HPDE6-E6E7 (cell line): ENCODE measurements at regions not wholly inside any gene's neighbourhood (a gene's known extent, or its start where the extent isn't known, plus 50 kb on each side); places are given as distances from the start of the nearest gene placed in this dataset.
"Not testable (repeated sequence)": the region's sequence is repeated elsewhere in the genome, so short reads cannot be mapped to it uniquely, and the experiment has no call there.

Experiments used
- DNase-seq: peaks from one replicate; pipeline ENCODE4 v3.0.0; 2011; ENCODE audit warnings: missing footprints; ENCODE audit errors: extremely low spot score

DNA sequence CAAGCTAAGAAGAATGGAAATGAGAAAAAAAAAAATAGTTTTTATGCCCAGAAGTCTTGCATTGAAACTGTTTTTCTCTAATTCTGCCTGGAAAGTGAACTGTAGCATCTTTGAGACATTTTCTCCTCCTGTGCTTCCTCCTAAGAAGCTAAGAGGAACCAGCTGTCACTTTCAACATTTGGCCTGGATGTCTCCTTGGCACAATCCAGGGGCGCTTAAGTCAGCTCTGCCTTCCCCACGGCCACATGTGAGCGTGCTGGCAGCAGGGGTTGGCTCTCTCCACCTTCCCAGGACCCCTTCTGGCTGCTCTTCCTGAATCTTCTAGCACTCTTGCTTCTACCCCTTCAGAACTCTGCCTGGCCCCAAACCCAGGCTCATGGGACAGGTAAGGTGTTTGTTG is 289.6 kb upstream of the ADARB2 start:
- DNase-seq = no peak

DNA sequence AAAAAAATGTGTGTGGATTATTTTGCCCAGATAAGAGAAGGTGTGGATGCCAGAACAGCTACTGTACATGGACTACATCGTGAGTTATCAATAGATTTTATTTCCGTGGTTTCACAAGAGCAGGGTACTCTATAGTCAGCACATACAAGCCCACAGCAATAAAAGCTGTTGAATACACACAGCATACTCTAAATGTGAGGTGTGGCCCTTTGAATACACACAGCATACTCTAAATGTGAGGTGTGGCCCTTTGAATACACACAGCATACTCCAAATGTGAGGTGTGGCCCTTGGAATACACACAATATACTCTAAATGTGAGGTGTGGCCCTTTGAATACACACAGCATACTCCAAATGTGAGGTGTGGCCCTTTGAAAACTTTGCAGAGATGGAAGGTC is 287.4 kb upstream of the ADARB2 start:
- not testable (repeated sequence) for DNase-seq

DNA sequence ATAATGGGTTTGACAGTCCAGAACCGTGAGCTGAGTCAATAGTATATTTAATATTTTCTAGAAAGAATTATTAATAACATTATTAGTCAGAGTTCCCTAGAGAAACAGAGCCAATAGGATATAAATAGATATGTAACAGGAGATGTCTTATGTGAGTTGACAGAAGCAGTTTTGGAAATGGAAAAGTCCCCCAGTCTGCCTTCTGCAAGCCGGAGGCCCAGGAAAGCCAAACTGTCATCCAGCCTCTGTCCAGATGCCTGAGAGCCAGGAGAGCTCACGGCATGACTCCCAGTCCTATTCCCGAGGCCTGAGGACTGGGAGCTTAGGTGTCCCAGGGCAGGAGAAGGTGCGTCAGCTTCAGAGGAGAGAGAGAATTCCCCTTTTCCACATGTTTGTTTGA is 286.4 kb upstream of the ADARB2 start:
- no peak for DNase-seq

DNA sequence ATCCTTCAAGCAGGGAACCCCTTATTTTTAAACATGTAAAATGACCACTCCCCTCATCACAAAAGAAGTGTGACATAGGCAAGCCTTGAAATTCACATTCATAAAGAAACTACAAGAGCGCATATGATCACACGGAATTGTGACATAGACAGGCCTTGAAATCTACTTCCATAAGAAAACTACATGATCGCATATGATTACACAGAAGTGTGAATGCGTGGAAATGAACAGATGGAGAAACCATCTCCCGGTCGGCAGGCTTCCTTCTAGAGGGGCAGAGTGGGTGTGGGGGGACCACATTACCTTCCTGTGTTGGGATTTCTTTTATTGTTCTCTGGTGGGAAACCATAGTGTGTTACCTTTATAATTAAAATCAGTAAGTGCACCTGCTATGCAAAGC is 285.1 kb upstream of the ADARB2 start:
- DNase-seq = no peak

DNA sequence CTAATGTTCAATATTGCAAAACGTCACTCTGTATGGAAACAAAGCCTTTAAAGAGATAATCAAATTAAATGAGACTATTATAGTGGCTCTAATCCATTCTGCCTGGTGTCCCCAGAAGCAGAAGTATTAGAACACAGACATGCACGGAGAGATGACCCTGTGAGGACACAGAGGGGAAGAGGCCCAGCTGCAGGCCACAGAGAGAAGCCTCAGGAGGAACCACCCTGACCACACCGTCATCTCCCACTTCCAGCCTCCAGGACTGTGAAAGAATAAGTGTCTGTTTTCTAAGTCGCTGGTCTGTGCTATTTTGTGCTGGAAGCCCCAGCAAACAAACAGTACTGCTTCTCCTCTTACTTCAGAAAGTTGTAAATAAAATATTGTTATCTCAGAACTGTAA is 283.5 kb upstream of the ADARB2 start:
- no peak for DNase-seq

DNA sequence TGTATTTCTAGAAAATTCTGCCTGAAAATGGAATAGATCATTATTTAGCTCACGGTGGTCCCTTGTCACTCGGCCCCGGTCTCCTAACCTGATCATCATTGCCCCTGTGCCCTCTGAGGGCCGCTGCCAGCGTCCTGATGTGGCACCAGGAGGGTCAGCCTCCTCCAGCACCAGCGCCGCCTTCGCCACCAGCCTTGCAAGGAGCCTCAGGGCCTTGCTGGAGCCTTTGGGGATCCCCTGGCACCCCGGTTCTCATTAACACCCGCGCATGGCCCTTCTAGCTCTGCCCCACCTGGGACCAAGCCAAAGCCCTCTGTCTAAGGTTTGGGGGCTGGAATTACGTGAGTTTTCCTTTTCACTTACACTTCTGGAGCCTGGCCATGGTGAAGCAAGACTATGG is 282.5 kb upstream of the ADARB2 start:
- DNase-seq = no peak

DNA sequence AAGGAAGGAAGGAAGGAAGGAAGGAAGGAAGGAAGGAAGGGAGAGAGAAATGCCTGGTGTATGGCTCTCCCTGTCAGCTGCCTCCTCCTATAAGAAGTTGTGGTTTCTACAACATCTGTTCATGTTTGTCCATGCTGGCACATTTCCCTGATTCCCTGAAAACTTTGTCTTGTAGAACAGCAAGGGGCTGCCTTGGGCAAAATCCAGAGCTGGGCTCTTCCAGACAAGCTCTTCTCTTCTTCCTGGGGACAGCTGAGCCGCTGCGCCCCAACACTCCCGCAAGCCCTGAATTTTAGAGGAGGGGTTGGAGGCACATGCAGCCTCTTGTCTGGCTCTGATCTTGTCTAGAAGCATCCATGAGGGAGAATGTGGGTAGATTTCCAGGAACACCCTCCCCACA is 282.0 kb upstream of the ADARB2 start:
- DNase-seq = no peak

DNA sequence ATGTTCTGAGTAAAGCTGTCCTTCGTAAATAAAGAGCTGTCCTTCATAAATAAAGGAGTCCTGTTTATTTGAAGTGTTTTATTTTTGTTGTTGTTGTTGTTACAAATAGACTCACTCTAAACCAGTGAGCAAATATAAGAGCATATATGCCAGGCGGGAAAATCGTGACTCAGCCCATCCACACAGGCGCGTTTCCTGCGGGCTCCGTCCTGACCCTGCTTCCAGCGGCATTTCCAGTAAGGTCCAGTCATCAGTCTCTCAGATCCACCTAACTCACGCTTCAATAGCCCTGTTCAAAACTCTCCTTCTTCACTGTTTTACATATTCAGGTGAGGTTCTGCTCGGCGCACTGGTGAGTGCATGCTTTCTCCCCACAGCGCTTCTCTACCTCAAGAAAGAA is 277.2 kb upstream of the ADARB2 start:
- DNase-seq = no peak

DNA sequence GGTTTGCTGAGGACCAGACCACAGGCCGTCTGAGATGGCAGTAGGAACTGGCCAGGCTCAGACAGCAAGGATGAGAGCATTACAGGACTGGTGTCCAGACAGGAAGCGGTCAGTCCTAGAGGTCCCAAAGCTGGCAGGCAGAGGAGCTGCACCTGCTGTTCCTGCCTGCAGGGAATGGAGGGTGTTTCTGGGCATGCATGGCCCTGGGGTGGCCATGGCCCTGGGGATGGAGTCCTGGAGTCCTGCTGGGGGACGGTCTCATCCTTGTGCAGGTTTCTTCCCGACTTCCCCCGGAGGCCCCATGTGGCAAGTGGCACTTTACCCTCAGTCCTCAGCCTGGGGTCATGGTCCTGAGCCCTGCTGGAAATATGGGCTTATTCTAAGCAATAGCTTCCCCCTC is 274.9 kb upstream of the ADARB2 start:
- no peak for DNase-seq

DNA sequence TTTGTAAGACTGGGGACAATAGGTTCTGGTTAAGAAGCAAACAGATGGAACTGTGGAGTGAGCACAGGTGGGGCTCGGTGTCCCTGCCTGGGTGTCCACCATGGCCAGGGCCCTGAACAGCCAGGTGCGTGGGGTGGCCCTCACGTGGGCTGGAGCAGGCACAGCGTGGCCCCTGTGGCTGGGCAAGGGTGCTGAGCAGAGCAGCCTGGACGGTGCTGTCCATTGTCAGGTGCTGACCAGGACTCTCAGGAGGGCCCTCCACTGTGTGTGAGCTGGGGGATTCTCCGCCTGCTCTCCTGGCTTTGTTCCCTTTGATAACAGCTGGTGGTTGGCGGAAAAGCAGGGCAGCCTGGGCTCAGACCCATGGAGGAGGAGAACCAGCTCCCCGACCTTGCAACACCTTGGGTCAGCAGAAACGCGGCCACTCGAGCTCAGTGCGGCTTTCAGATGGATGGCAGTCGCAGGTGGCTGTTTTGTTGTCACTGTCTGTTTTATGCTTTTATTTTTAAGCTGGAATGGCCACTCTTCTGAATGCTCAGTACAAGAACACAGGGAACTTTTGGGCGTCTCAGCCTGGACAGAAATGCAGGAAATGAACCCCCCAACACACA is 273.9 kb upstream of the ADARB2 start:
- DNase-seq = no peak

DNA sequence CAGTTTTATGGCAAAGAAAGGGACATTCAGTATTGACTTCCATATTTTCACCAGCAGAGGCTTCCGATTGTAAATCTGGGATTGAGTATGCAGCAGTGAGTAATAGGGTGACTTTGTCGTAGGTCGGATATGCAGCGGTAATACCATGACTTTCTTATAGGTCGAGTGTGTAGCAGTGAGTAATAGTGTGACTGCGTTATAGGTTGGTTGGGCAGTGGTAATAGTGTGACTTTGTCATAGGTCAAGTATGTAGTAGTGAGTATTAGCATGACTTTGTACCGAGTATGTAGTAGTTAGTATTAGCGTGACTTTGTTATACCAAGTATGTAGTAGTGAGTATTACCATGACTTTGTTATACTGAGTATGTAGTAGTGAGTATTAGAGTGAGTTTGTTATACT is 268.2 kb upstream of the ADARB2 start:
- no peak for DNase-seq

DNA sequence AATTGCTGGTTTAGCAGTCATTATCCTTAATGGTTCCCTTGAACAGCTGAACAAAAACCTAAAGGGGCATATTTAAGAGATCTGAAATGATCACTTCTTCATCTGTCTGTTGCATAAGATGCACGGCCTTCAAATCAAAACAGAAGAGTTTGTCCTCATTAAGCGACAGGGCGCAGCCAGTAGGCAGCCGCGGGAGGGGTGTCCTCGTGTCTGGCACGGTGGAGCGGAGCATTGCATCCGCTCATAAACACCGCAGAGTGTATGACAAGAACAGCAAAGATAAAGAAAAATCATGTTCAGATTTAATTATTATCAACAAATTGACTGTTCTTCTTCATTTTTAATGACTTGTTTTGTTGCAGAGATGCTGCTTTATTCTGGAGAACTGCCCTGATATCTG is 255.6 kb upstream of the ADARB2 start:
- no peak for DNase-seq

DNA sequence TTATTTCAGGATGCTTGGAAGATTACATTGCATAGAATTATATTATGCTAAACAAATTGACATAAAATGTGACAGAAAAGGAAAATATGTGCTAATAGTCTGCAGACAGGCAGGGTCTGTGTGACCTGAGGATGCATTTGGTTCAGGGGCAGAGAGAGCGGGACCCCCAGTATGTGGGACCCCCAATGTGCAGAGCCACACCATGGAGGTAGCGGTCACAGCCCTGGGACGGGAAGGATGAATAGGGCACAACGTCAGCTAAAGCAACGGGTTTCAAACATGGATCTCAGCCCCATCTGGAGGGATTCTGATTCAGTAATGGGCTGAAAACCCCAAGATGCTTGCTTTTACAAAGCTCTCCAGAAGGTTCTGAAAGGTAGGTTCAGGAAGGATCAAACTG is 251.8 kb upstream of the ADARB2 start:
- DNase-seq = no peak

DNA sequence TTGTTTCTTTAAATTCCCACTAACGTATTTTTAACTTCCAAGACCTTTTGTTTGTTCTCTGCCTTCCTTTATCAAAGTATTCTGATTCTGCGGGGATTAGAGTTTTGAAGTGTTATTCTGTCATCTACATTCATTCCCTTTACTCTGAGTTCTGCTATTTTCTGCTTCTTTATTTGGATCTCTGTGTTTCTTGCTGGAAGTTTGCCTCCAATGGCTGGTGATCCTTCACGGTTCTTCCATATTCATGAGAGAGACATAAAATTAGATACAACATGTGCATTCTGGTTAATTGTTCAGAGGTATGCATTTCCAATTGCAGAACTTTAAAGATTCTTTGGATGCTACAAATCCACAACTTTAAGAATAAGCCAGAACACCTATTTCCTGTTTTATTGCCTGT is 244.7 kb upstream of the ADARB2 start:
- no peak for DNase-seq

DNA sequence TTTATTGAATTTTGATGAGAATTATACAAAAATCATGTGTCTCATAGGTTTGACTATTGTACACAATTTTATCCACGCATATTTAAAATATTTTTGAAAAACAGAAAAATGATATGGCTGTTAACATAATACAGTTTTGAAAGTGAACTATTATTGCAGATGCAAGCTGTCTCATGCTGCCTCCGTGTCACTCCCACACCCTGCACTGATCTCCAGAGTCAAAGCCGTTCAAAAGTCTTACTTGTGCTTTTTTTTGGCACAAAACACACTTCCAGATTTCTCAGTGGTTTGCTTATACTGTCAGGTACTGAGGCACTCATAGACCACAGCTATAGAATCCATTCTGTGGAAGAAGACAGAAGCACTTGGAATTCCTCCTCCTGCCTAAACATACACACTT is 243.1 kb upstream of the ADARB2 start:
- no peak for DNase-seq

DNA sequence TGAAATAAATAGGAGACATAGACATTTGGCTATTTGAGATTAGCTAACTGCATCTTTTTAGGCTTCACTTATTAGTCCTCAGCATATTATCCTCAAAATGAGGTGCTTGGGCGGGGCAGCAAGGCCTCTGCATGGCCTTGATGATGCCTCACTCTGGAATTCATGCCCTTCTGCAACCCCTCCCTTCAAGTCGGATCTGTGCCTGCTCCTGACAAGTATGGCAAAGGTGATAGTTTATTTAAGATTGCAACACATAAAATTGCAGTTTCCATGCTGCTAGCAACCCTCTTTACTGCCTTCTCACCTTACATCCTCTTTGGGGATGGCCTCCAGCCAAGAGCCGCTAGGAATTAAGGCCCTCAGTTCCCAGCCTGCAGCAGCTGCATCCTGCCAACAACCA is 241.3 kb upstream of the ADARB2 start:
- DNase-seq = no peak

DNA sequence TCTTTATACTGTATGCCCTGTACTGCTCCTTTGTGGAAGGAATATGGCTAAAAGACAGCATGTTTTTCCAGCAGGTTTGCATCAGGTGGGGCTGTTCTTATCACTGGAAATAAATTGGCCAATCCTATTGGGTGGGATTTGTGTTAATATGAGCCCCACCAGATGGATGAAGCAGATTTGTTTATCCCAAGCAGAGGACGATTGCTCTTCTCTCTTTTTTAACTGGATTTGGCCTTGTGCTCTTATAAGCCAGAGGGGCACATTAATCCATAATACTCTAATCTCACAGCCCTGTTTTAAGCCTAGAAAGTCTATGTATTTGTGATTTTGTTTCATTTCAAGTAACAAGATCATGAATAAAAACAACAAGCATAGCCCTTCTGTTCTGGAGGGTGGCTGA is 240.1 kb upstream of the ADARB2 start:
- no peak for DNase-seq

DNA sequence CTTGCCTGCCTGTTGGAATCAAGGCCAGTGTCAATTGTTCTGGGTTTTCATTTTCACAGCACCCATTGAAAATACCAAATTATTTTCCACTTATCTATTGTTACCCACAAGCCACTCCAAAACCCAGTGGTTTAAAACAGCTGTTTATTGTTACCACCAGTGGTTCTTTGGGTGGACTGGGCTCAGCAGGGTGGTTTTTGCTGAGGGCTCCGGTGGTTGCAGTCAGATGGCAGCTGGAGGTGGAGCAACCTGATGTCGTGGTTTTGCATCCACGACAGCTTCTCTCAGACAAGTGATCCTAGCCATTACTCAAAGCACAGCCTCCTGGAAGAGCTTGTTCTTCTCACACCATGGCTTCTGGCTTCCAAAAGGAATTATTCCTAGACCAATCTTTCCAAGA is 235.1 kb upstream of the ADARB2 start:
- no peak for DNase-seq

DNA sequence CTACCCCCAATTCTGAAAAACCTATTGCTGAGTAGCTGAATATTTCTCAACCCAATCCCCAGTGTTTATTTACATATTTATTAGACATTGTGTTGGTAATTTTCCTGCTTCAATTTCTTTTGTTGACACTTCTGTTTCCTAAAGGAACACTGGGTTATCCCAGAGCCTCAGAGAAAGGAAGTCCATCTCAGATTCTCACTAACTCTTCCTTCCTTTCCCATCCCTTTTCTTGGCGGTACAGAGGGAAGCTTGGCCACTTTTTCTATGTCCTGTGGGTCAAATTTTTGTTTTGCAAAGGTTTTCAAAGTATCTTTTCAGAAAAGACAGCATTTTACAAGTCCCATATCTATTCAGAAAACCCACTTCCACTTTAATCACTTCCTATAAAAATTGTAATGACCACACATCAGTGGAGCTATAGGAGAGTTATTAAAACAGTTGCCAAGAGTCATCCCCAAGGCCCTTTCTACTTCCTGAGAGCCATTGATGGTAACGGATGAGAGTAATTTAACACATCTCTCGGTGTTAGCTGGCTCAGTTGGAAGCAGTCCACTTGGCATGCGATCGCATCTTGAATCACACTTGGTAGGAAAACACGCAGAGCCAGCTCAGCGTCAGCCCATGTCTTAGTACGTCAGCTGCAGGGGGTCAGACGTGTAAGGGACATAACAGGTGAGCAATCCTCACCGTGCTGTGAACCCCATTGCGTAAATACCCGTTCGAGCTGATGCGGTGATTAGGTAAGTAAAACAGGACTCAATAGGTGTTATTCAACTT is 231.1 kb upstream of the ADARB2 start:
- no peak for DNase-seq

DNA sequence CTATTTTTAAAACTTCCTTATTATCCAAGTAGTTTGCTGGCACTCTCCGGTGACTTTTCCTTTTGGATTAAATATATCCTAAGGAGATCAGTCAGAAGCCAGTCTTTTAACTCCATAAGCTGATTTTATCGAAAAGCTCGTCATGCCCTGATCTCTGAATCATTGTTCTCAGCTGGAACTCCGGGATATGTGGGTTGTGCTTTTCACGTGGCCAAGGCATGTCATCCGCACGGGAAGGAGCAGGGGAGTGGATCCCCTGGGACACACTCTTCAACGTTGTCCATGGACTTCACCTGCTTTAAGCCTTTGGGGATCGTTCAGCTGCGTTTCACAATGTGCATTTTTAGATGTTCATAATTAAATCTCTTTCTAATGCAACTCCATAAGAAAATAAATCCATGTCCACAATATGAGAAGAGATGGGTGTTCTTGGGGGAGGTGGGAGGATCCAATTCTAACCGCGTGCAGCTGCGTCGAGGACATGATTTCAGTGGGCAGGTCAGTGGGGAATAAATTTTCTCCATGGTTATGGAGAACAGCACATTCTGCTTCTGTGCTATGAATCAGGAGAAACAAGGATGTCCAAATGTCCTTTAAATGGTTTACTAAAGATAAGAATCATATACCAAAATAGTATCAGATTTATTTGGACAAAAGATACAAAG is 229.5 kb upstream of the ADARB2 start:
- no peak for DNase-seq

DNA sequence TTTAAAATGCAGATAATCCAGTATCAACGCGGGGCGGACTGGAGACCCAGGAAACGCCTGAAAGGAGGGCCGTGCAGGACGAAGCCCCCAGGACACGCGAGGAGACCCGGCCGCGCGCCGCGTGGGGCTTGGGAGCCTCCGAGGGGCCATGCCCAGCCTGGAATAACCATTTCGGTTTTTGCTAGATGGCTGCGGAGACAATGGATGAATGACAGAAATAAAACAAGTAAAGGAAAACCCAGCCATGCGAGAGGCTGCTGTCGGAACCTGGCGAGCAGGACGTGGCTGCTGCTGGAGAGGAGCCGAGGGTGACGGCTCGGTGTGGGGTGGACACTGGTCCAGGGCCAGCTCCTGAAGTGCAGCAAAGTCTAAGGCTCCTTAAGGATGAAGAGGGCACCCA is 227.2 kb upstream of the ADARB2 start:
- no peak for DNase-seq

DNA sequence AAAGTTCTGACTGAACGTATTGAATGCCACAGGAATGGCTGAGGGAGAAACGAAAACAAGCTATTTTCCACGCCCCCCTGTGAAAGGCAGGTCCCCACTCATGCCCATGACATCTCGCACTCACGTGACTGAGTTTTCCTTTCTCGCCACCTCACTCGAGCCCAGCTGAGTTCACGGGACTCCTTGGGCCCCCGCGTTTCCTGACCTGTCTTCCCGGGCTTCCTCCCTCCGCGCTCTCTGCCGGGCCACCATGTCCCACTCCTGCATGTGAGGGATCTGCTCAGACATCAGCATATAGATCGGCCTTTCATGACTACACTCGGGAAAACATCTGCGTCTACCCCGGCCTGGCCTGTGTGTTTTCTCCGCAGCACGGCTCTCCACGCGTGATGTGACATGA is 226.0 kb upstream of the ADARB2 start:
- no peak for DNase-seq

DNA sequence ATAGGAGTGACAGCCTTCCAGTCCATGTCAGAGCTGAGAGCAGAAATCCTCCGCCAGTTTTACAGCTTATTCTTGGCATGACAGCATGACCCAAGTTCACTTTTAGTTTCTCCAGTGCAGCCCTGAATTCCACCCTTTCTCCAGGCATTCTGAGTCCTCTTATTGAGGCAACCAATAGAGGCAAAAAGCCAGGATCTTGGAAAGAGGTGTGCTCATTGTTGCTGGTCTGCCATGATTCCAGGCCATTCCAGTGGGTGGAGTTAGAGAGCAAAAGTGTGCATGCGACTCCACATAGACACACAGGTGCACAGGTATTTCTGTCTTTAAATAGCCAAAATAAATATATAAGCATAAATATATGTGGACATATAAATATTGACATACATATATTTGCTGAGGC is 224.7 kb upstream of the ADARB2 start:
- DNase-seq = no peak
